ENCODE measurements at regions not wholly inside any gene's neighbourhood (a gene's known extent, or its start where the extent isn't known, plus 50 kb on each side); places are given as distances from the start of the nearest gene placed in this dataset.
A peak's percentile ranks its signal among the peaks of the same experiment; 100 is the strongest.

GRCh38 chr11:43545610-43546009 is 134.9 kb upstream of the HSD17B12 start:
- DNase-seq: no peak
- intact Hi-C loops (cut with DNase I; ENCODE audit: low total_unique reads): no loop called here
- H3K9me3 ChIP-seq: no peaks in the 10 kb centered on the region
- no peak overlapping the region for H3K4me3 ChIP-seq
- no peaks in the 10 kb centered on the region for H3K4me1 ChIP-seq
- no peaks in the 10 kb centered on the region for H3K27me3 ChIP-seq
- H3K27ac ChIP-seq: no peak overlapping the region
- no peaks in the 10 kb centered on the region for H3K36me3 ChIP-seq
- TF ChIP-seq, protein P1, sequence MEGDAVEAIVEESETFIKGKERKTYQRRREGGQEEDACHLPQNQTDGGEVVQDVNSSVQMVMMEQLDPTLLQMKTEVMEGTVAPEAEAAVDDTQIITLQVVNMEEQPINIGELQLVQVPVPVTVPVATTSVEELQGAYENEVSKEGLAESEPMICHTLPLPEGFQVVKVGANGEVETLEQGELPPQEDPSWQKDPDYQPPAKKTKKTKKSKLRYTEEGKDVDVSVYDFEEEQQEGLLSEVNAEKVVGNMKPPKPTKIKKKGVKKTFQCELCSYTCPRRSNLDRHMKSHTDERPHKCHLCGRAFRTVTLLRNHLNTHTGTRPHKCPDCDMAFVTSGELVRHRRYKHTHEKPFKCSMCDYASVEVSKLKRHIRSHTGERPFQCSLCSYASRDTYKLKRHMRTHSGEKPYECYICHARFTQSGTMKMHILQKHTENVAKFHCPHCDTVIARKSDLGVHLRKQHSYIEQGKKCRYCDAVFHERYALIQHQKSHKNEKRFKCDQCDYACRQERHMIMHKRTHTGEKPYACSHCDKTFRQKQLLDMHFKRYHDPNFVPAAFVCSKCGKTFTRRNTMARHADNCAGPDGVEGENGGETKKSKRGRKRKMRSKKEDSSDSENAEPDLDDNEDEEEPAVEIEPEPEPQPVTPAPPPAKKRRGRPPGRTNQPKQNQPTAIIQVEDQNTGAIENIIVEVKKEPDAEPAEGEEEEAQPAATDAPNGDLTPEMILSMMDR (IDR thresholded peaks at IDR 0.05): no peak

DNA sequence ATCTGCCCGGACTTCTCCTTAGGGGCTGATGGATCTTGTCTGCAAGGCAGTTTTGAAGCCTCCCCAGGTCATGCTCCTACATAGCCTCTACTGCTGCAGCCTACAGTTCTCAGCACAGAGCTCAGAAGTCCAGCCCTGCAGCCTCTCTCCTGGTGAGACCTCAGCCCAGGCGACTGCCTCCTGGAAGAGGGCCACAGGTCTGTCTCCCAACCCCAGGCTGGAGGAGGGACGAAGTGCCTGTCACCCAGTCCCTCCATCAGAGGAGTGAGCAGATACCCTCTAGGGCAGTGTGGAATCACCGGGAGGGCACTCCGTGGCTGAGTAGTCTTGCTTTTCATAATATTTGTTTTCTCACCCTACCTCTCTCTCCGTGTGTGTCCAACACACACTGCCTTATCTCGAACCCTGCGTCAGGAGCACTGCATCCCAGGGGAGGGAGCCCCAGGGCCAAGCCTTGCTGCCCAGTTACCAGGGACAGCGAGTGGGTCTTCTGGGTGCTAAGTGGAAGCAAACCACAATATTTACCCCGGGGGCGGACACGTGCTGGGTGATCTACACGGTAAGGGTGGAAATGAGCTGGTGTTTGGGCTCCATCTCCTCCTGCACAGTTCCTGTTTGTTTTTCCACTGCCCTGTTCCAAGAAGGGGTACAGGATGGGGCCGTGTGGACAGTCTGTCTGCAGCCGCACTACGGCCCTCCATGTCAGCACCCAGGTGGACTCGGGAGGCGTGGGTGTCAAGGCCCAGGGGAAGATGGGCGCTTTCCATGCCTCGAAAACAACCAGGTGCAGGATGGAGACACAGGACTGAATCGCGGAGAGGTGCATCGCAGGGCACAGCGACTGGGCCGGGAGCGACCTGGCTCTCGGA is 133.7 kb upstream of the HSD17B12 start:
- Histone ChIP-seq H3K36me3 (no peaks in the 10 kb centered on the region), H3K4me3 (peak overlapping the region in 1 of 2 donors; percentile 48), H3K4me1 (no peaks in the 10 kb centered on the region), H3K9me3 (no peaks in the 10 kb centered on the region), H3K27me3 (no peaks in the 10 kb centered on the region), H3K27ac (no peak overlapping the region)
- no peak for DNase-seq
- intact Hi-C loops (cut with DNase I; ENCODE audit: low total_unique reads): no loop called here
- no peak for TF ChIP-seq POLR2A (IDR thresholded peaks at IDR 0.05)
- TF ChIP-seq, protein P1 (IDR thresholded peaks at IDR 0.05): no peak

- Histone ChIP-seq H3K27ac (no peak overlapping the region), H3K9me3 (no peaks in the 10 kb centered on the region)
- intact Hi-C loops (cut with DNase I; ENCODE audit: low total_unique reads): no loop called here
Observed at GRCh38 chr11:43547430-43547831, 133.1 kb upstream of the HSD17B12 start.

DNA sequence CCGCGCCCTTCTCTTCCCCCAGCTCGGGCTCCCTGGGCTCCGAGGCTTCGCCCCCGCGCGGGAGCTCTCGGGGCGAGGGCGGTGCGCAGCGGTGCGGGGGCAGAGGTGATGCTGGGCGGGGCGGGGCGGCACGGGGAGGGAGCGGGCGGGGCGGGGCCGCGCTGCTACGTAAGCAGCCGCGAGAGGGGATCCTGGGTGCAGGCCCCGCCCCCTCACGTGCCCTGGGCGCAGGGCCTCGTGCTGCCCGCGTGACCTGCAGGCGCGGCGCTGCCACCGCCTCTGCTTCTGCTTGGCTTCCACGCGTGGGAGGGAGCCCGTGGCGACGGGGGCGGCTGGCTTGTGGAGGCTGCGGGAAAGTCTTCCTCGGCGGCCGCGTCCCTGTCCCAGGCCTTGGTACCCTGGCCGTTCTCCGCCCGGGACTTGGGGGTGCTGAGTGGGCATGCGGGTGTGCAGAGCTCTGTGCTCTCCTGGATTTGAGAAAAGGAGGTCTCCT is 132.6 kb upstream of the HSD17B12 start:
- intact Hi-C loops (cut with DNase I; ENCODE audit: low total_unique reads): no loop called here
- H3K36me3 ChIP-seq: no peaks in the 10 kb centered on the region
- H3K27me3 ChIP-seq: no peaks in the 10 kb centered on the region
- TF ChIP-seq POLR2A (IDR thresholded peaks at IDR 0.05): no peak
- TF ChIP-seq, protein P1 (IDR thresholded peaks at IDR 0.05): no peak
- H3K27ac ChIP-seq: no peak overlapping the region
- peak; percentile 26 to 64 for DNase-seq
- H3K4me3 ChIP-seq: peak overlapping the region in 1 of 2 donors; percentile 48
- no peaks in the 10 kb centered on the region for H3K4me1 ChIP-seq
- no peaks in the 10 kb centered on the region for H3K9me3 ChIP-seq

More at GRCh38 chr11:43547430-43547831, 133.1 kb upstream of the HSD17B12 start:
- TF ChIP-seq, protein P1 (IDR thresholded peaks at IDR 0.05): no peak
- TF ChIP-seq POLR2A (IDR thresholded peaks at IDR 0.05): no peak
- H3K4me3 ChIP-seq: peak overlapping the region in 1 of 2 donors; percentile 48
- peak in 1 of 2 donors; percentile 27 for DNase-seq
- no peaks in the 10 kb centered on the region for H3K36me3 ChIP-seq
- no peaks in the 10 kb centered on the region for H3K4me1 ChIP-seq
- H3K27me3 ChIP-seq: no peaks in the 10 kb centered on the region

DNA sequence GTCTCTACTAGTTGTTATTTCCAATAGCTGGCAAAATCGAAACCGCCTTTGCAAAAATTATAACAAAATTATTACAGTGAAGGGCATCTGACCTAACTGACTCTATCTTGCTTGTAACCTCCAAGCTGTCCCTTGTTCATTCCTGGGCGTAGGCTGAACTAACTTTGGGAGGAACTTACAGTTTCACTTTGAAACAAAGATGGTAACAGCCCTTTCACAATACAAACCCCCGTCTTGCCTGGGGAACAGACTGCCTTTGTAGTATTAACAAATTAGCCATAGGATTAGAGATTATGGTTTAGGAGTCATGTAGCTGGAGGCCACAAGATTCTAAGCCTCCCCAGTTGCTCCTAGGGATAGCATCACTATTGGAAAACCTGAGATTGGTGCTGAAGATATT is 131.6 kb upstream of the HSD17B12 start:
- H3K27ac ChIP-seq: no peak overlapping the region
- TF ChIP-seq POLR2A (IDR thresholded peaks at IDR 0.05): no peak
- TF ChIP-seq, protein P1 (IDR thresholded peaks at IDR 0.05): no peak
- no peak overlapping the region for H3K4me3 ChIP-seq
- H3K36me3 ChIP-seq: no peaks in the 10 kb centered on the region
- no peaks in the 10 kb centered on the region for H3K4me1 ChIP-seq
- intact Hi-C loops (cut with DNase I; ENCODE audit: low total_unique reads): no loop called here
- no peak for DNase-seq
- no peaks in the 10 kb centered on the region for H3K9me3 ChIP-seq
- H3K27me3 ChIP-seq: no peaks in the 10 kb centered on the region
